ENCODE measurements at regions not wholly inside any gene's neighbourhood (a gene's known extent, or its start where the extent isn't known, plus 50 kb on each side); places are given as distances from the start of the nearest gene placed in this dataset.

GRCh38 chr6:8758412-8758811 lies 323.1 kb upstream of the SLC35B3 start:
- no peak for TF ChIP-seq TAF1 (IDR thresholded peaks at IDR 0.05; ENCODE audit: low read depth)
- TF ChIP-seq REST (IDR thresholded peaks at IDR 0.05; ENCODE audit: low read depth), result no peak
- no peak for TF ChIP-seq RAD21 (IDR thresholded peaks at IDR 0.05; ENCODE audit: low read depth)
- no peak for TF ChIP-seq CEBPB (IDR thresholded peaks at IDR 0.05)
- no peak for TF ChIP-seq FOXM1 (IDR thresholded peaks at IDR 0.05; ENCODE audit: borderline replicate concordance, low read depth)
- no peak for TF ChIP-seq EGR1 (IDR thresholded peaks at IDR 0.05)
- TF ChIP-seq USF1 (IDR thresholded peaks at IDR 0.05), result no peak
- TF ChIP-seq TCF12 (IDR thresholded peaks at IDR 0.05; ENCODE audit: low read depth), result no peak
- no peak for TF ChIP-seq CREB1 (IDR thresholded peaks at IDR 0.05; ENCODE audit: low read depth)
- TF ChIP-seq MAX (IDR thresholded peaks at IDR 0.05), result no peak
- TF ChIP-seq TEAD4 (IDR thresholded peaks at IDR 0.05), result no peak
- no peak for TF ChIP-seq NFIC (IDR thresholded peaks at IDR 0.05)
- no peak for TF ChIP-seq EP300 (IDR thresholded peaks at IDR 0.05; ENCODE audit: borderline replicate concordance)
- TF ChIP-seq YY1 (IDR thresholded peaks at IDR 0.05; ENCODE audit: low read depth), result no peak

- no peak for TF ChIP-seq TAF1 (IDR thresholded peaks at IDR 0.05; ENCODE audit: low read depth)
- TF ChIP-seq MAX (IDR thresholded peaks at IDR 0.05), result no peak
- TF ChIP-seq EGR1 (IDR thresholded peaks at IDR 0.05), result no peak
- no peak for TF ChIP-seq RAD21 (IDR thresholded peaks at IDR 0.05; ENCODE audit: low read depth)
- TF ChIP-seq ZBTB7A (IDR thresholded peaks at IDR 0.05; ENCODE audit: low read depth), result no peak
- TF ChIP-seq TEAD4 (IDR thresholded peaks at IDR 0.05), result no peak
Measured at GRCh38 chr6:8750627-8751026, 315.3 kb upstream of the SLC35B3 start.

- no peak for TF ChIP-seq CREB1 (IDR thresholded peaks at IDR 0.05; ENCODE audit: low read depth)
- no peak for TF ChIP-seq MAX (IDR thresholded peaks at IDR 0.05)
Measured at GRCh38 chr6:8749465-8749864, 314.1 kb upstream of the SLC35B3 start.

- TF ChIP-seq TEAD4 (IDR thresholded peaks at IDR 0.05), result no peak
- no peak for TF ChIP-seq TAF1 (IDR thresholded peaks at IDR 0.05; ENCODE audit: low read depth)
- no peak for TF ChIP-seq USF1 (IDR thresholded peaks at IDR 0.05)
- TF ChIP-seq NFIC (IDR thresholded peaks at IDR 0.05), result no peak
- no peak for TF ChIP-seq EGR1 (IDR thresholded peaks at IDR 0.05)
- no peak for TF ChIP-seq TCF12 (IDR thresholded peaks at IDR 0.05; ENCODE audit: low read depth)
- TF ChIP-seq MAX (IDR thresholded peaks at IDR 0.05), result no peak
- no peak for TF ChIP-seq FOXM1 (IDR thresholded peaks at IDR 0.05; ENCODE audit: borderline replicate concordance, low read depth)
- TF ChIP-seq REST (IDR thresholded peaks at IDR 0.05; ENCODE audit: low read depth), result no peak
- no peak for TF ChIP-seq CREB1 (IDR thresholded peaks at IDR 0.05; ENCODE audit: low read depth)
- TF ChIP-seq ZBTB7A (IDR thresholded peaks at IDR 0.05; ENCODE audit: low read depth), result no peak
- TF ChIP-seq RAD21 (IDR thresholded peaks at IDR 0.05; ENCODE audit: low read depth), result no peak
- no peak for TF ChIP-seq EP300 (IDR thresholded peaks at IDR 0.05; ENCODE audit: borderline replicate concordance)
- no peak for TF ChIP-seq CEBPB (IDR thresholded peaks at IDR 0.05)
- no peak for TF ChIP-seq YY1 (IDR thresholded peaks at IDR 0.05; ENCODE audit: low read depth)
Measured at GRCh38 chr6:8743170-8743745, 307.9 kb upstream of the SLC35B3 start.

GRCh38 chr6:8739454-8739853 lies 304.1 kb upstream of the SLC35B3 start:
- TF ChIP-seq EGR1 (IDR thresholded peaks at IDR 0.05) (no peak), TCF12 (IDR thresholded peaks at IDR 0.05; ENCODE audit: low read depth) (no peak), EP300 (IDR thresholded peaks at IDR 0.05; ENCODE audit: borderline replicate concordance) (no peak), YY1 (IDR thresholded peaks at IDR 0.05; ENCODE audit: low read depth) (no peak), ZBTB7A (IDR thresholded peaks at IDR 0.05; ENCODE audit: low read depth) (no peak), USF1 (IDR thresholded peaks at IDR 0.05) (no peak), NFIC (IDR thresholded peaks at IDR 0.05) (no peak), RAD21 (IDR thresholded peaks at IDR 0.05; ENCODE audit: low read depth) (no peak), CEBPB (IDR thresholded peaks at IDR 0.05) (no peak), TAF1 (IDR thresholded peaks at IDR 0.05; ENCODE audit: low read depth) (no peak), CREB1 (IDR thresholded peaks at IDR 0.05; ENCODE audit: low read depth) (no peak), MAX (IDR thresholded peaks at IDR 0.05) (no peak), REST (IDR thresholded peaks at IDR 0.05; ENCODE audit: low read depth) (no peak), TEAD4 (IDR thresholded peaks at IDR 0.05) (no peak), FOXM1 (IDR thresholded peaks at IDR 0.05; ENCODE audit: borderline replicate concordance, low read depth) (no peak)

Measured in Ishikawa (cell line).